Brain pericyte (primary cell): ENCODE measurements at regions not wholly inside any gene's neighbourhood (a gene's known extent, or its start where the extent isn't known, plus 50 kb on each side); places are given as distances from the start of the nearest gene placed in this dataset.

Experiments
- DNase-seq: peaks from one replicate; pipeline ENCODE4 v3.0.0-alpha.2; 2012; ENCODE audit warnings: low read depth, low spot score

DNA sequence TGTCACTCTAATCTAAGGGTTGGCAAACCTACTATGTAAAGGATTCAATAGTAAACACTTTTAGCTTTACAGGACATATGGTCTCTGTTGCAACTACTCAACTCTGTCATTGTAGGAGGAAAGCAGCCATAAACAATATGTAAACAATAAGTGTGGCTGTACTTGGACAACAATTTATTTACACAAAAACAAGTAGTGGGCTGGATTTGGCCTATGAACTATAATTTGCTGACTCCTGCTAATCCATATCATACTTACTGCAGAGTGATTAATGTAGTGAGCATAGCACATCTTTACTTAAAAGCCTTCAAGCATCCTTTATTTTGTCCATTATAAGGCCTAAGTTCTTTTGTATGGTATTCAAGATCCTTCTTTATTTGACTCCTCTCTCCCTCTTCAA is 441.9 kb downstream of the ZIC1 start:
- no peak for DNase-seq

DNA sequence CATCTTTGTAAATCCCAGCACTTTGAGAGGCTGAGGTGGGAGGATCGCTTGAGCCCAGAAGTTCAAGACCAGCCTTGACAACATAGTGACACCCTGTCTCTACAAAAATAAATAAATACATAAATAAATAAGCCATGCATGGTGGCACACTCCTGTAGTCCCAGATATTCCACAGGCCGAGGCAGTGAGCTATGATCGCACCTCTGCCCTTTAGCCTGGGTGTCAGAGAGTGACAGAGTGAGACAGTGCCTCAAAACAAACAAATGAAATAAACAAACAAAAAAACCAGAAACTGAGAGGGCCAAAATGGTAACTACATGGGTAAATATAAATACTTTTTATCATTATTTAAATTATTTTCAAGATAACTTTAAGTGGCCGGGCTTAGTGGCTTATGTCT is 445.4 kb downstream of the ZIC1 start:
- DNase-seq = no peak

DNA sequence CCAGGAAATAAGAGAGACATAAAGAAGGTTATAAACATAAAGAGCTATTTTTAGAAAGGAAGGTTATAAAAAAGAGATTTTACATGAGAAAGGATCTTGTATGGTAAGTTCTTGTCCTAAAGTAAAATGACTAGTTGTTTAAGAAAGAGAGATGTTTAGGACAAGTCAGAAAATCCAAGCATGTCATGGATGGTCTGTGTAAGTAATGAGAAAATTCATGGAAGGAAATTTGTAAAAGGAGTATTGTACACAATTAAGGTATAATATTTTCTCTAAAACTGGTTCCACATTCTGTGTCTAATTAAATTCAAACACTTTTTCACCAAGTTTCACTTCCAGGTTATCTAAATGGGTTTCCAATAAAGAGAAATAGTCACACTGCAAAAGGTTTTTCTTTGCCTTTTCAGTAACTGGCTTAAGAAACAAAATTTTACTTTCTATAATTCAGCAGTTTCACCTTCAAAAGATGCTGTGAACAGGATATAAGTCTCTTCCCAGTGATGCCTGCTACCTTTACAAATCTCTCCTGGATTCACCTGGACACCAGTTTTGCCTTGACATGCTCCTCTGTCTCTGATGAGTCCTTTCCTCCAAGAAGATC is 455.7 kb downstream of the ZIC1 start:
- DNase-seq = no peak

DNA sequence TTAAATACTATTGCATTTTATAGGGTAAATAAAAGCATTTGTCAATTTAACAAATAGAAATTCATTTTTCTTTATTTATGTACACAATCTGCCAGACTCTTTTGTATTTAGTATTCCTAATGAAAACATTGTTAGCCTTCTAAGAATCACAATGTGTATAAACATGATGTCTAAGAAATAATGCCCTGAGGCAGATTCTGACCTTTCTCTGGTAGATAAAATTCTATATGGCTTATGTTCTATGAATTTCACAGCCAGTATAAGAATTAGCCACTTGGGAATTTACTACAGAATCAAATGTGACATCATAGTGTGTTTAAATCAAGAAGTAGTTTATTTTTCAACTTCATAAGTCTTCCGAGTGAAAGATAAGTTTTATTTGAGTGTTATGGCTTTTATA is 457.4 kb downstream of the ZIC1 start:
- no peak for DNase-seq

DNA sequence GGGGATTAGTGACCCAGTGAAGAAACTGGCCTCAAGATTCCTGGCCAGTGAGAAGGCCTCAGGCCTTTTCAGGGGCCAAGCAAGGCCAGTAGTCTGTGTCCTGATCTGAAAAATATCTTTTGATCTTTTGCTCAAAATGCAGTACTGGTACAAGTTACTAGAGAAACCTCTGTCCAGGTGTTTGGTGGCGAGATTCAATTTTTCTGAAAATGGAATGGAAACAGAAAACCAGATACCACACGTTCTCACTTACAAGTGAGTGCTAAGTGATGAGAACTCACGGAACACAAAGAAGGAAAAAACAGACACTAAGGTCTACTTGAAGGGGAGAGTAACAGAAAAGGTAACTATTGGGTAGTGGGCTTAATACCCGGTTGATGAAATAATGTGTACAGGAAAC is 463.4 kb downstream of the ZIC1 start:
- DNase-seq = no peak

DNA sequence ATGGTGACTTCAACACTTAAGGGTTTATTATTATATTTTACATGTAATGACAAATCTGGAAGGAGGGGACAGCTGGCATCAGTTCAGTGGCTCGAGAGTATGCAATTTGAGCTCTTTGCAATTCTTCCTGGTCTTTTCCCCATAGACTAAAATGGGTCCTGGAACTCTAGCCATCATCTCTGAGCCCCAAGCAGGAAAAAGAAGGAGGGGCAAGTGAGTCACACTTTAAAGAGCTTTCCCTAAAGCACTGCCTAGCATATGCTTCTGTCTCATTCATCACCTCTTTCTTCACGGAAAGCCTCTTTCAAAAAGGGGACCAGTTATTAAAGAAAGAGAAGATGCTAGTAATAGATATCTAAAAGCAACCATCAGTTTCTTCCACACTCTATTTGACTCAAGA is 466.3 kb downstream of the ZIC1 start:
- no peak for DNase-seq

DNA sequence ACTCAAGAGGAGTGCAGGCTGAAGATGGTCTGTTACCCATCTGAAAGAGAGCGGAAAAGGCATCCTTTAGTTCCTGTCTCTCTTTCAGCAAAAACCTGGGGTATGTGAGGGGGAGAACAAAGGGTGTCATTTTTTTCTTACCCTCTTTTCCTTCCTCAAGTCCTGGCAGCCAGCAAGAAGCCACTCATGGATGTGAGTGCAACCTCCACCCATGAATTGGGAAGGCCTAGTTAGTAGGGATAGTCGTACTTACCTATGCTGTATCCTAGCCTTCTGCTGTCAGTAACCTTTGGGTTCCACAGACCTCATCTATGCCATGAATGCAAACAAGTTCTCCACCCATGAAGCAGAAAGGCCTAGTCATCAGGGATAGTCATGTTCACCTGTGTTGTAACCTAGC is 472.8 kb downstream of the ZIC1 start:
- DNase-seq = no peak

DNA sequence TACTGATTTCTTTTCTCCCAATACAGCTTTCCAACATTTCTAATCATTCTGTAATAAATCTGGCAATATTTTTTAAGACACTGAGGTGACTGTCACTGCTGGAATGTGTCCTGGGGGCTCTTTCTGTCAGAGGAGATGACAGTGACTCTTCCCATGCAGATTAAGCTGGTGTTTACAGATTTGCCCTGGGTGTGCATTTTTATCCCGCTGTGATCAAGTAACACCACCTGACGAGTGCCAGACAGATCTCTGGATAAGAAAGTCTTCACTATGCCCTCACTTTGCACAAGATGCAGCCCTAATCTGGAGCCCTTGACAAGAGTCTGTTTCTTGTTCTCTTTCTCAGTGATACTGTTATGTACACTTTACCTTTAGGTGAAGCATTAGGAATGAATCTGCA is 477.7 kb downstream of the ZIC1 start:
- DNase-seq = no peak

DNA sequence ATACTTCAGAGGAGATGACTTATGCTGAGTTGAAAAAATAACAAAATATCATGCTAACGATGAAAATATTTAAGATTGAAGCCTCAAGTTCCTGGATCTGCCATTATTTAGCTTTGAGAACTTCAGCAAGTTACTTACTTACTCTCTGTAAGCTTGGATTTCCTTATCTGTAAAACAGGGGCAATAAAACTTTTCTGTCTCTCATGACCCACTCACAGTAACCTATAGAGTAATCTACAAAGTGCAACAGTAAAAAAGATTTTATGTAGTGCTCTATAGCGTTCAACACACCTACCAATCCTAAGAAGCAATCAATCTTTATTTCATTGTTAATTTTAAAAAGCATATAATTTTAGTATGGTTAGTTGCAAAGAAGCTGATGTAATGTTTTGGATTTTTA is 478.6 kb downstream of the ZIC1 start:
- no peak for DNase-seq

DNA sequence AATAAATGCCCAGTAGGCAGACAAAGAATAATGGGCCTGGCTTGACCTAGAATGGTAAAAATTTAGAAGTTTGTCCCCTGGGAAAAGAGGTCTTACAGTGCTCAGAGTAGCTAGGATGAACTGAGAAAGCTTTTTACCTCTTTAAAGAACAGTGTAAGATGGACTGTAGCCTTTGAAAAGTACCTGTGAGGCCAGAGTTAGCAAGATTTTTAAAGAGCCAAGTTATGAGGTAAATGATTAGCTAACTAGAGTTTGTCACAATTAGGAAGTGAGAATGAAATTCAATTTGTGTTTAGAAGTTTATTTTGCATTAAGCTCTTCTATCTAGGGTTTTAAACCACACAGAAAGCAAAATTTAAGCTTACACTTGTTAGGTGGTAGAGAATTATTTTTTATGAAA is 480.9 kb downstream of the ZIC1 start:
- no peak for DNase-seq

DNA sequence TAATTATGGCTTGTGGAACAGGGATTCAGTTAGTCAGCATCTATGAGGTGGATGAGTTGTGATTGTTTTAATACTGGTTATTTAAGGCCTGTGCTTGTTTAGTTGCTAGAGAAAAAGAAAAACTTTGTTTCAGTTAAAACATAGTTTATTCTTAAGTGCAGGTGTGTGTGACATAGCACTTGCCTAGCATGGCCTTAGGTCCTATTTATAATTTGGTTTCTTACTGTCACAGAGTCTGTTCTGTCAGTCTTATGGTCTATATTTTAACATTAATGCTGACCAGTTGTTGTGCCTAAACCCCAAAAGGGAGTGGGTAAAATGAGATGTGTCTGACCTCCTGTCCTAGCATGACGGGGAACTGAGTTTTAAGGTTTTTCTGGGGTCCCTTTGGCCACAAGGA is 486.3 kb downstream of the ZIC1 start:
- DNase-seq = no peak

DNA sequence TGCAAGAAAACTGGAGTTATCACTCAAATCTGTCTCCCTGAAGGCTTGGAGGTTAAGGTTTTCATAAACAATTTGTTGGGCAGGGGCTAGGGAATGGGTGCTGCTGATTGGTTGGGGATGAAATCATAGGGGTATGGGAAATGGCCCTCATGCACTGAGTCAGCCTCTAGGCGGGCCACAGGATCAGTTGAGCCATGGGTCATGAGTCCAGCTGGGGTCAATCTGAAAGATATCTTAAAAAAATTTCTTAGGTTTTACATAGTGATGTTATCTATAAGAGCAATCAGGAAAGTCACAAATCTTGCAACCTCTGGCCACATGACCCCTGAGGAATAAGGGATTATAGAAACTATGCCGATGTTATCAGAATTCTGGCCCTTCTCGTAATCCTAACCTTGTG is 491.7 kb downstream of the ZIC1 start:
- DNase-seq = no peak

DNA sequence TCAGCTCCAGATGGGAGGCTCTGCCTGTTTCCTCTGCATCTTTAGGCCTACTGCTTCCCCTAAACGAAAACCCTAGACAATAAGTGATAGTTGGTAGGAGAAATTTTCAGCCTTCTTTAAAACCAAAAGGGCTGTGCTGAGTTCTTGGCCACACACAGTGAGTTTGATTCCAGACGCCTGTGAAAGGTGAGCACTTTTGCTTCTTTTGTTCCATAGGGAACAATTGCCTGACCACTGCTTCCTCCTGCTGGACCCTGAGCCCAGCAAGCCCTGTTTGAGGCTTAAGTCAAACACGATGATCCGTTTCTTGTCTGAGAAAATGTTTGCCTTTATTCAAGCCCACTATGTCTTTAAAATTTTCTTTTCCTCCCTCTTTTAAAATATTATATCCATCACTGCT is 493.9 kb downstream of the ZIC1 start:
- DNase-seq = no peak

DNA sequence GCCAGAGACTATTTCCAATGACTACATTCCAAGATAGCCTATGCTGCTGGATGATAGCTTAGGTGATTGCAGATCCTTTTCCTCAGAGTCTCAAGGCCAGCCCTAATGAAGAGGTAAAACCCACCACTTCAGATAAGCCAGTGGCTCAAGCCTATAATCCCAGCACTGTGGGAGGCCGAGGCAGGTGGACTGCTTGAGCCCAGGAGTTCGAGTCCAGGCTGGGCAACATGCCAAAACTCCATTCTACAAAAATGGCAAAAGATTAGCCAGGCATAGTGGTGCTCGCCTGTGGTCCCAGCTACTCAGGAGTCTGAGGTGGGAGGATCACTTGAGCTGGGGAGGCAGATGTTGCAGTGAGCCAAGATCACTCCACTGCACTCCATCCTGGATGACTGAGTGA is 495.3 kb downstream of the ZIC1 start:
- DNase-seq = no peak

DNA sequence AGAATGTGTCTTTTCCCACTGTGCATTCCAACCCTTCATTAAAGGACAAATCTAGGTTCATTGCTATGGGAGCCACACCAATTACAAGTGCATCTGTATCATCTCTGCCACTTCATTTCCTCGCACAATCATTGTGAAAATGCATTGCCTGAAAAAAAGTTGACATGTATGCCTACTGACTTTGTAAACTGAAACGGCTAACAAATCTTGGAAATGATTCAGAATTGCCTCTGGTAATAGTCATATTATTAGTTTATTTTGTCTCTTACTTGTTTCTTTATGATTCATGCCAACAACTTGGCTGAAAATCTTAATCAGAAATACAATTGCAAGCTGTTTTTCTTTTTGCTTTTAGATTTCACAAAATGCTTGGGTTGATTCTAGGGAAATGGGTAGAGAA is 497.1 kb downstream of the ZIC1 start:
- DNase-seq = no peak

DNA sequence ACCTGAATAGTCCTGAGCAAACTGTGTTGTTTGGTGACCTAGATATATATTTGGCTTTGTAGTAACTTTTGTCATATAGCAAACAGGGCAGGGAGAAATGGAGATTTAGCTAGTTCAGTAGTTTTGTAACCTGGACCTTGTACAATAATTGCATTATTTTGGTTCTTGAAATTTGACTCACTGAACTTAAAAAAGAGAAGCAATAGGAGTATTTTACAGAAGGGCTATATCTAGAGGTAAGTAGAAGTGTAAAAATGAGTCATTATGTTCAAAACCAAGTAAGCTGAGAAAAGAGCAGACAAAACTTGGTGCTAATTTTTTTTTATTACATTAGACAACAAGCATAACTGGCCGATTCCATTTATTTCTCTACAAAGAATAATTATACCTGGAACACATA is 505.4 kb downstream of the ZIC1 start:
- no peak for DNase-seq

DNA sequence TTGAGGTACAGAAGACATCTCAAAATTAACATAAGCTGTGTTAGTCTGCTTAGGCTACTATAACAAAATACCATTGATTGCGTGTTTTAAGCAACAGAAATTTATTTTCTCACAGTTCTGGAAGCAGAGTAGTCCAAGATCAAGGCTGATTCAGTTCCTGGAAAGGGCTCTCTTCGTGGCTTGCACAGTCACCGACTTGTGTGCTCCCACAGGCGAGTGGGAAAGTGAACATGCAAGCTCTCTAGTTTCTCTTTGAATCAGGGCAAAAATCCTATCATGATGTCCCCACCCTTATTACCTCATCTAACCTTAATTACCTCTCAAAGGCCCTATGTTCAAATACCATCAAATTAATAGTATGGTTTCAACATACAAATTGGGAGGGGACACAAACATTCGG is 505.9 kb downstream of the ZIC1 start:
- no peak for DNase-seq

DNA sequence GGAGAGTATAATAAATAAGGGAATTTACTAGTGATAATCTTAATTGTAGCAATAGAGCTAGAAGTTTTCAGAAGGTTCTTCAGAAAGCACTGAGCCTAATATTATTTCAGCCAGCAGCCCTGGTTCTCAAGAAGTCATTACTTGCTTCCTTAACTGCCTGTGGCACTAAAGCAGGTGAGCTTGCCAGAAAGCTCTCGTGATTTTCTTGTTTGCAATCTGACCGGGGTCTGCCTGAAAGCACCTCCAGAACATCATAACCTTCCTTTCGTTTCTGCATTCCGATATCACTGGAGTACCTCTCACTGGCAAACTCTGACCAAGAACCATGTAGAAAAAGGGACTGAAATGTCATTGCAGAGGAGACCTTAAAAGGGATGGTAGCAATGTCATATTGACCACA is 510.3 kb downstream of the ZIC1 start:
- no peak for DNase-seq

DNA sequence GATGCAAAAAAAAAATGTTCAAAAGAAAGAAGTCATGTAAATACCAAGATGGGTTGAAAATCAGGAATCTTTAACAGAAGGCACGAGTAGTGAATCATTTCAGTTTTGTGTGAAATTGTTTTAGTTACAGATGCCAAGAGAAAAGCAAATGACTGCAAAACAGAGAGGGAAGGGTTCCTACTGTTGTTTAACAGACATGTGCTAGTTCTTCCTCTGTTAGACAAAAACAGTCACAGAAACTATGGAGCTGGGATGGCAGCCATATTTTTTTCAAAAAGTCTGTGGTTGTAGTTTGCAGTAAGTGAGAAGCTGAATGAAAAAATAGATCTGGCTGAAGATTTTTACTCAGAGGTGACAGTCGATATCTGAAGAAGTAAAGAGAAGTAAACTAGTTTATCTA is 511.9 kb downstream of the ZIC1 start:
- DNase-seq = no peak

DNA sequence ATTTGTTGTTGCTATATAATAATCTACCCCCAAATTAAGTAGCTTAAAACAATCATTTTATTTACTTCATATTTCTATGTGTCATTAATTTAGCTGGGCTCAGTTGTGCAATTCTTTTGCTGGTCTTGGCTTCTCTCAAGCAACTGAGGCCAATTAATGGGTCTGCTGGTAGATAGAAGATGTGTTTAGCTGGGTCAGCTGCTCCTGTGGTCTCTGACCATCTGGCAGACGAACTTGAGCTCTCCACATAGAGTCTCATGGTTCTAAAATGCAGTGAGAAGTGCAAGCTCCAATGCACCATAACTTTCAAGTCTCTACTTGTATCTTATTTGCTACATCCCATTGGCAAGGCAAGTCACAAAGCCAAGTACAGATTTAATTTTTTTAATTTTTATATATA is 515.6 kb downstream of the ZIC1 start:
- no peak for DNase-seq

DNA sequence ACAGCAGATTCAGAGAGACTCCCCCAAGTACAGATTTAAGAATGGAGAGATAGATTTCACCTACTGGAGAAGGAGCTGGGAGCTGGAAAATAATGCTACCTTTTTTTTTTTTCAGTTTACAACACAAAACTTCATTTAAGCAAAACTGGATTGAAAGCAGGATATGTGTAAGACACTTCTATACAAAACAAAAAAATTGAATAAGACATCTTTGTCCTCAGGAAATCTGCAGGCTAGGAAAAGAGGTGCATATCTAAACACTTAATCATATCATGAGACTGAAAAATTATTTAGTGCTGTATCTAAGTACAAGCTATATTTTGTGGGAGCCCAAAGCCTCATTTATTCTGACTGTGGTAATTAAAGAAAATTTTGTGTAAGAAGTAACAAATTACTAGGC is 516.1 kb downstream of the ZIC1 start:
- DNase-seq = no peak

DNA sequence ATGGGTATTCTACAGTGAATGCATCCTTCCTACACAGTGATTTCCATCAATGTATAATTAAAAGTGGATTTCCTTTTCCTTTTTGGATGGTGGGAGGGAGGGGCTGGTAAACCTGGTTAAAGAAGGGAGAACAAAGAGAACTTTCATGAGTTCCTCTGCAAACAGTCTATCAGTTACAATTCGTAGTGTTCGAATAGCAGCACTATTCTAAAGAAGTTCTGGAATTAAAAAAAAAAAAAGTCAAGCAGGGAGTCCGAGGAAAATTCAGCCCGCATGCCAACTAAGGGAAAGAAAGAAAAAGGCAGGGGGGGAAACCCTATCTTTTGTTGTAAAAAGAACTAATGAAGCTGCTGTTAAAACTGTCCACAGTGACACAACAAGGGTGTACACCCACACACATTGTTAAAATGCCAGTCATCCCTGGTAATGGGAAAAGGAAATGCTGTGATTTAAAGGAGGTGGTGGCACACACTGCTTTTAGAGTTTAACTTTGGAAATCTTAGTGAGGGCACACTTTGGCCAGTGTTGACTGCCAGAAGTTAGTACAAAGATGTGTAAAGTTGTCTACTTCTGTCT is 521.2 kb downstream of the ZIC1 start:
- DNase-seq = no peak

DNA sequence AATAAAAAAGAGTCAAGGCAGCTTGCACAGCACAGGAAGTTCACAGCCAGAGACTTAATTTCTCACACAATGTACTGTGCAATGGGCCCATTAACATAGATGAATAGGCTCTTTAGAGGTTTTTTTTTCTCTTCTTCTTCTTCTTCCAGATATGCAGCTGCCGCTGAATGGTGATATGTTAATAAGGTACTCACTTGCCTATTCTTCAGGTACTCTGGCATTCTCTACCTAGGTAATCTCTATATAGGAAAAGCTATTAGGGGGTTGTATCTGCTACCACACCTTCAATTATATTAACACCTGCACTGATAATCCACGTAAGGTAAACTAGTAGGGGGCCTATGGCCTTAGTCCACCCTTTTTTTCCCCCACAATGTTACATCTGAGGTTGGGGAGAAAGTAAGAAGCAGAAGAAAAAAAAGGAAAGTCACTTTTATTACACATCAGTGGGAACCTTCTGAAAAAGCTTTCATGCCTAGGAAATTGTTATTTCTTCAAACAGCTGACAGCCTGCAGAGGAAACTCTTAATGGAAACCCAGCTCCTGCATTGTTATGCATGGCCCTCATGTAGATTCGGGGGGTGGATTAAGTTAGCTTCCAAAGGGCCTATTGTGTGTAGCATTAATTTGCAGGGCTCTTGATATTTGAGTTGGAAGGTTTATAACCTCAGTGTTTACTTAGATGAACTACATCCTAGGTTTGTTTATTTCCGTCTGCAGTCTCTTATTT is 525.5 kb downstream of the ZIC1 start:
- no peak for DNase-seq

DNA sequence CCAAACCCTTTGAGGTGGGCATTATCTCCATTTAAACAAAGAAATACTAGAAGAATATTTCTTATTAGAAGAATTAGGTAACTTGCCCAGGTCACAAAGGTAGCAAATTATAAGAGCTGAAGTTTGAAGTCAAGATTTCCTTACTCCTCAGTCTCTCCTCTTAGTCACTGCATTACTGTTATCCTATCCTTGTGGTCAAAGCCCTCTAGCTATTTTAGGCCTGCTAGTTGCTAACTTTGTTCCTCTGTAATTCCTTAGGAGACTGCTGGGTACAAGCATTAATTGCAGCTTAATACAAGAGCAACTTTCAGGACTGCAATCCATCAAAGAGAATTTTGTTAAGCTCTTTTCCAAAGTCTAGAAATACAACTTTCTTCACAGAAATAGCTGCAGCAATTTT is 528.2 kb downstream of the ZIC1 start:
- DNase-seq = no peak
